Pancreas (tissue), 10 donors: ENCODE measurements at regions not wholly inside any gene's neighbourhood (a gene's known extent, or its start where the extent isn't known, plus 50 kb on each side); places are given as distances from the start of the nearest gene placed in this dataset.
"Not testable (repeated sequence)": the region's sequence is repeated elsewhere in the genome, so short reads cannot be mapped to it uniquely, and the experiment has no call there.

ENCODE experiments used
- ATAC-seq, 4 donors: fragments of 200-7000 bp; cut with Tn5 transposase; one replicate each; pipeline versions ENCODE4 v1.8.0 to v1.9.1; 2020; ENCODE audit warnings: mild to moderate bottlenecking in 4 of 4, moderate library complexity in 4 of 4
- DNase-seq, 6 donors: peaks; one replicate each; pipeline ENCODE4 v3.0.0-alpha.2; 2020
- FAIRE-seq: peaks from 2 replicates; lab custom pipeline; 2012; peaks lifted over from hg19 to GRCh38; lab: Jason Lieb, UNC
- H3K27ac ChIP-seq, 4 donors: fragments of 200-600 bp; sonication (generic); 1 replicate in 3 of 4; 2 replicates in 1 of 4; pipeline versions ENCODE4 v1.5.0 to v1.8.0; 2020
- H3K27me3 ChIP-seq, 4 donors: fragments of 200-600 bp; one replicate each; pipeline ENCODE4 v1.8.0; 2021
- H3K36me3 ChIP-seq, 3 donors: fragments of 200-600 bp; sonication (generic) in 1 of 3; one replicate each; pipeline versions ENCODE4 v1.5.0 to v1.8.0; 2020 to 2021
- H3K4me1 ChIP-seq, 3 donors: fragments of 200-600 bp; one replicate each; pipeline ENCODE4 v1.8.0; 2021
- H3K4me3 ChIP-seq, 4 donors: fragments of 200-600 bp; sonication (generic) in 2 of 4; one replicate each; pipeline versions ENCODE4 v1.5.0 to v1.8.0; 2020 to 2021
- H3K9me3 ChIP-seq, 4 donors: fragments of 200-600 bp; one replicate each; pipeline ENCODE4 v1.8.0; 2021
- WGBS, 2 donors: extraction: QIAGEN DNeasy Blood & Tissue Kit; methylation state at CpG; one replicate each; pipeline ENCODE4 v1.1.7; 2013; 5-methylcytosine and 5-hydroxymethylcytosine counted together
- intact Hi-C, 3 donors: fragments of 100-400 bp; cut with DNase I; formaldehyde crosslinking; loops; one replicate each; pipeline versions ENCODE4 v1.11.1 to v1.14.2; 2022
- TF ChIP-seq, protein P1 (sequence below), 4 donors: fragments of 200-600 bp; sonication (generic) in 3 of 4; IDR thresholded peaks; one replicate each; pipeline versions ENCODE4 v1.5.0 to v1.8.0; 2021; ENCODE audit warnings: antibody characterized with exemption in 4 of 4
- donor health status: healthy with polysubstance abuse.
- donor health status: DM: no; HTN: no; CAD: no; lungs with moderate emphysema.
- donor health status: DM: no; HTN: no; CAD: no.
- donor health status: control.
- donor health status: control.
- donor health status: Bipolar disorder and iron deficiency.
- donor health status: DM: yes; HTN: yes; CAD: no.
- donor health status: DM: no; HTN: no; CAD: no.
- donor health status: DM: no; HTN: no; CAD: no.
- donor health status: DM: yes; HTN: yes; CAD: no.

DNA sequence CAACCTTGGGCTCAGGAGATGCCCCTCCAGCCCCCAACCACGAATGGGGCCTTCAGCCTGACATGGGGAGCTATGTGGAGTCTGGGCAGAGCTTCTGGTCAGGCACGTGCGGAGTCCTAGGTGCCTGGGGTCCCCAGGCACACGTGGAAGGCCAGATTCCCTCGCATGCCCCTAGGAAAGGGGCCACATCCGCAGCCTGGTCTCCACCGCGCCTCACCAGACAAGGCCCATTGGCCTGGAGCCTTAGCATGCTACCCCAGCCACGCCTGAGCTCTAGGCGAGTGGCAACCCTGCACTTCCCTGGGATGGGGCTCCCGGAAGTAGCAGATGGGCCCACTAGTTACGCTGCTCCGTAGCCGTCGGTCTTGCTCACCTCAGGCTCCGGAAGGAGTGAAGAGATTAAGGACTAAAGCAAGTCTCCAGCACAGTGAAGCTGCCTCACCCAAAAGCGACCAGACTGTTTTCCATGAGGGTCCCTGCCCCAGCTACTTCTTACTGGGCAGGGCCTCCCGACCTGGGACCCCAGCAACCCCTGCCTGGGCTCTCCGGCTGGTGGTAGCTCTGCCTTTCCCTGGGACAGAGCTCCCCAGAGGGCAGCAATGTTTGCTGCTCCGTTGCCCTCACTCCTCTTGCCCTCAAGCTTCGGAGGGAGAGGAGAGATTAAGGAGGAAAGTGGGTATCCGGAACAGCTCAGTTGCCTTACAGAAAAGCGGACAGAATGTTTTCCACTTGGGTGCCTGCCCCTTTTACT lies 93.2 kb upstream of the IMPG1 start:
- Histone ChIP-seq H3K4me1 (no peaks in the 10 kb centered on the region), H3K9me3 (peaks cover 0 to 3% (median 0%) of the 10 kb centered on the region in 4 donors), H3K27ac (no peak overlapping the region), H3K27me3 (no peaks in the 10 kb centered on the region), H3K4me3 (no peak overlapping the region), H3K36me3 (no peaks in the 10 kb centered on the region)
- FAIRE-seq (no peak), DNase-seq (peak in 2 of 6 donors; percentile 12 to 52), ATAC-seq (no peak)
- 92 to 94% methylated on average over 23 of the region's 23 CpGs for WGBS, 2 donors
- intact Hi-C loops, result no loop called here
- TF ChIP-seq, protein P1, sequence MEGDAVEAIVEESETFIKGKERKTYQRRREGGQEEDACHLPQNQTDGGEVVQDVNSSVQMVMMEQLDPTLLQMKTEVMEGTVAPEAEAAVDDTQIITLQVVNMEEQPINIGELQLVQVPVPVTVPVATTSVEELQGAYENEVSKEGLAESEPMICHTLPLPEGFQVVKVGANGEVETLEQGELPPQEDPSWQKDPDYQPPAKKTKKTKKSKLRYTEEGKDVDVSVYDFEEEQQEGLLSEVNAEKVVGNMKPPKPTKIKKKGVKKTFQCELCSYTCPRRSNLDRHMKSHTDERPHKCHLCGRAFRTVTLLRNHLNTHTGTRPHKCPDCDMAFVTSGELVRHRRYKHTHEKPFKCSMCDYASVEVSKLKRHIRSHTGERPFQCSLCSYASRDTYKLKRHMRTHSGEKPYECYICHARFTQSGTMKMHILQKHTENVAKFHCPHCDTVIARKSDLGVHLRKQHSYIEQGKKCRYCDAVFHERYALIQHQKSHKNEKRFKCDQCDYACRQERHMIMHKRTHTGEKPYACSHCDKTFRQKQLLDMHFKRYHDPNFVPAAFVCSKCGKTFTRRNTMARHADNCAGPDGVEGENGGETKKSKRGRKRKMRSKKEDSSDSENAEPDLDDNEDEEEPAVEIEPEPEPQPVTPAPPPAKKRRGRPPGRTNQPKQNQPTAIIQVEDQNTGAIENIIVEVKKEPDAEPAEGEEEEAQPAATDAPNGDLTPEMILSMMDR (IDR thresholded peaks at IDR 0.05), result no peak

DNA sequence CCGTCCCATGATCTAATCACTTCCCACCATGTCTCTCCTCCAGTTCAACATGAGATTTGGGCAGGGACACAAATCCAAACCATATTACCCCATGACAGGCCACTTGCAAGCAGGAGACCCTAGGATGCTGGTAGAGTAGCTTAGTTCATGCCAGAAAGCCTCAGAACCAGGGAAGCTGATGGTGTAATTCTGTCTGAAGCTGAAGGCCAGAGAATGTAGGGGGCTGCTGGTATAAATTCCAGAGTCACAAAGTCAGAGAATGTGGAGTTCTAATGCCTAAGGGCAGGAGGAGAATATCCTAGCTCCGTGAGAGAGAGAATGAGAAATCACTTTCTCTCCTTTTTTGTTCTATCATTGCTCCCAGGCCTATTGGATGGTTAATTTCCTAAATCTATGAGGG lies 90.3 kb upstream of the IMPG1 start:
- Histone ChIP-seq H3K27me3 (no peaks in the 10 kb centered on the region), H3K9me3 (no peaks in the 10 kb centered on the region), H3K27ac (no peak overlapping the region), H3K36me3 (no peaks in the 10 kb centered on the region), H3K4me3 (no peak overlapping the region), H3K4me1 (no peaks in the 10 kb centered on the region)
- TF ChIP-seq, protein P1 (IDR thresholded peaks at IDR 0.05), result no peak
- no peak for DNase-seq
- 63 to 90% methylated on average over 2 of the region's 2 CpGs for WGBS, 2 donors
- FAIRE-seq, result no peak
- intact Hi-C loops, result no loop called here
- ATAC-seq, result no peak

DNA sequence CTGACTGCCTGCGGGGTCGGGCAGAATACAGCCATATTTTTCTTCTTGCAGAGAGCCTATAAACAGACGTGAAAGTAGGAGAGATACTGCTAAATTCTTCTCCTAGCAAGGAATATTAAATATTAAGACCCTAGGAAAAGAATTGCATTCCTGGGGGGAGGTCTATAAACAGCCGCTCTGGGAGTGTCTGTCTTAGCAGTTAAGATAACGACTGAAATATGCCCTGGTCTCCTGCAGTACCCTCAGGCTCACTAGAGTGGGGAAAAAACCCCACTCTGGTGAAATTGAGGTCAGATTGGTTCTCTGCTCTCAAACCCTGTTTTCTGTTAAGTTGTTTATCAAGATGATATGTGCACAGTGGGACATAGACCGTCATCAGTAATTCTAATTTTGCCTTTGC lies 85.3 kb upstream of the IMPG1 start:
- intact Hi-C loops, ATAC-seq, H3K9me3 ChIP-seq, FAIRE-seq, DNase-seq, H3K27me3 ChIP-seq, H3K36me3 ChIP-seq, H3K27ac ChIP-seq, H3K4me1 ChIP-seq, H3K4me3 ChIP-seq: not testable (repeated sequence)
- WGBS, 2 donors, result 82 to 83% methylated on average over 6 of the region's 6 CpGs

DNA sequence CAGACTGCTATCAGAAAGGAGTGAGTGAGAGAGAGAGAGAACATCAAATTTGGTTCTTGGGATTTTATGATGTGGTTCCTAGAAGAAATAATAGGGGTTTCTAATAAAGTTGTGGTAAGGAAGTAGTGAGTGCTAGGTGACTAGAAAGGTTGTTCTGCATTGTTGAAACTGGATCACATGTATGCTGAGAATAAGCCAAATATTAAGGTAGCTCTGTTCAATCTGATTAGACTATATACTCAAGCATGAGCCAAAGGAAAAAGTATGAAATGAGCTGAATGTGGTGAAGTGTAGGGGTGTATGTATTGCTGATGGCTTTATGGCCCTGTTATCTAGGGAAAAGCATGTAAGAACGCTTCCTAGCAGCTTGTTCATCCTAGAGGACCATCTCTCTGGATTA lies 63.0 kb upstream of the IMPG1 start:
- FAIRE-seq, result no peak
- H3K4me1 ChIP-seq, result peaks cover 5 to 37% (median 35%) of the 10 kb centered on the region in 3 donors
- intact Hi-C loops, result no loop called here
- DNase-seq, result no peak
- peak overlapping the region in 3 of 4 donors; percentile 38 to 75 (median 67) for H3K27ac ChIP-seq
- H3K27me3 ChIP-seq, result no peaks in the 10 kb centered on the region
- TF ChIP-seq, protein P1 (IDR thresholded peaks at IDR 0.05), result no peak
- ATAC-seq, result peak; percentile 57 to 81 (median 69)
- H3K36me3 ChIP-seq, result no peaks in the 10 kb centered on the region
- 10 to 21% methylated on average over 1 of the region's 1 CpG for WGBS, 2 donors
- no peak overlapping the region for H3K4me3 ChIP-seq
- no peaks in the 10 kb centered on the region for H3K9me3 ChIP-seq

DNA sequence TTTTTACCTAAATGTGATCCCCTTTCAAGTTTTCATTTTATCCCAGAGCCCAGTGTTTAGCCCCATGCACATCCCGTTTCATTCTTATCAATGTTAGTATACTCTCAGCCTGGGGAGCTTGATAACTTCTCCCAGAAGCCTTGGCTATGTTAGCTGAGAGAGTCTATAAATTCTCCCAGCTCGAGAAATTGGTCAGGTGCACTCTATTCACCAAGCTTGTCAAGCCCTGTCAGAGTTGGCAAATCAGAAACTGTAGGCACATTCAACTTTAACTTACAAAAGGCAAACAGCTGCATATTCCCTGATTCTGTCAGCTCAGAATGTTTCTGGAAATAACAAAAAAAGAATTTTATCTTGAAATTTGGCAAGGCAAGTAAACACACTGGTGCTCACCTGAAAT lies 62.2 kb upstream of the IMPG1 start:
- TF ChIP-seq, protein P1 (IDR thresholded peaks at IDR 0.05), result no peak
- no peaks in the 10 kb centered on the region for H3K36me3 ChIP-seq
- no peak overlapping the region for H3K4me3 ChIP-seq
- H3K27me3 ChIP-seq, result no peaks in the 10 kb centered on the region
- intact Hi-C loops, result no loop called here
- H3K9me3 ChIP-seq, result no peaks in the 10 kb centered on the region
- FAIRE-seq (no peak), ATAC-seq (peak; percentile 82 to 93 (median 88)), DNase-seq (peak in 3 of 6 donors; percentile 34 to 70 (median 60))
- H3K27ac ChIP-seq, result peak overlapping the region; percentile 6 to 75 (median 52)
- 1 to 8% methylated on average over 2 of the region's 2 CpGs for WGBS, 2 donors
- peaks cover 5 to 44% (median 41%) of the 10 kb centered on the region in 3 donors for H3K4me1 ChIP-seq
